Caco-2 (cell line): ENCODE measurements at regions not wholly inside any gene's neighbourhood (a gene's known extent, or its start where the extent isn't known, plus 50 kb on each side); places are given as distances from the start of the nearest gene placed in this dataset.

Experiments used
- BruUV-seq: library from RNA; stranded (reverse); fragments of 400-500 nt; replicated peaks from 2 replicates; lab custom pipeline; 2021; lab: Mats Ljungman, UMichigan
- CTCF ChIA-PET: fragments of 300-600 bp; sonication (Branson Sonifier 250); formaldehyde crosslinking; loops from one replicate; lab custom pipeline; 2022; ENCODE audit warnings: antibody characterized with exemption; lab: Charles Lee
- POLR2A ChIA-PET: fragments of 300-600 bp; sonication (Branson Sonifier 250); formaldehyde crosslinking; loops from one replicate; lab custom pipeline; 2022; ENCODE audit warnings: antibody characterized with exemption; lab: Charles Lee
- DNase-seq, 2 experiments: peaks; one replicate each; pipeline versions ENCODE4 v3.0.0 to v3.0.0-alpha.2; 2020 to 2022
- H3K27me3 ChIP-seq: replicated peaks from 2 replicates; pipeline ENCODE4 v1.6.0; 2011; ENCODE audit warnings: low read length; ENCODE audit not compliant: control insufficient read depth, insufficient read depth
- H3K36me3 ChIP-seq: 2 replicates; pipeline ENCODE4 v1.5.1; 2011; ENCODE audit warnings: low read length; ENCODE audit not compliant: control insufficient read depth, insufficient read depth
- H3K4me1 ChIP-seq: fragments of 250-450 bp; sonication (Bioruptor Pico); 2 replicates; pipeline ENCODE4 v1.5.1; 2020; ENCODE audit warnings: mild to moderate bottlenecking
- H3K4me3 ChIP-seq: 2 replicates; pipeline ENCODE4 v1.5.1; 2011; ENCODE audit warnings: low read depth, mild to moderate bottlenecking, control low read depth, low read length
- H3K9me3 ChIP-seq: fragments of 250-450 bp; sonication (Bioruptor Pico); 2 replicates; pipeline ENCODE4 v1.5.1; 2020; ENCODE audit warnings: mild to moderate bottlenecking, moderate library complexity
- H3K27ac Mint-ChIP-seq: one replicate; pipeline ENCODE4 v1.8.0; 2022; ENCODE audit warnings: mixed read lengths; ENCODE audit not compliant: unreplicated experiment
- H3K27me3 Mint-ChIP-seq: one replicate; pipeline ENCODE4 v1.8.0; 2022; ENCODE audit warnings: mixed read lengths; ENCODE audit not compliant: insufficient read depth, unreplicated experiment
- H3K36me3 Mint-ChIP-seq: one replicate; pipeline ENCODE4 v1.8.0; 2022; ENCODE audit warnings: mild to moderate bottlenecking, mixed read lengths; ENCODE audit not compliant: insufficient read depth, unreplicated experiment
- H3K4me1 Mint-ChIP-seq: one replicate; pipeline ENCODE4 v1.8.0; 2022; ENCODE audit warnings: low read depth, mixed read lengths; ENCODE audit not compliant: unreplicated experiment
- H3K4me3 Mint-ChIP-seq: one replicate; pipeline ENCODE4 v1.8.0; 2022; ENCODE audit warnings: mild to moderate bottlenecking, moderate library complexity, mixed read lengths; ENCODE audit not compliant: unreplicated experiment
- H3K9me3 Mint-ChIP-seq: one replicate; pipeline ENCODE4 v1.8.0; 2022; ENCODE audit warnings: mixed read lengths; ENCODE audit not compliant: unreplicated experiment
- CTCF ChIP-seq, 2 experiments: fragments of 200-600 bp in 1 of 2; IDR thresholded peaks; 1 replicate in 1 of 2; 2 replicates in 1 of 2; pipeline versions ENCODE4 v1.5.1 to v1.8.0; 2011 to 2022; ENCODE audit warnings: antibody characterized with exemption in 1 of 2, control low read depth in 1 of 2, inconsistent platforms in 1 of 2, low read depth in 1 of 2, low read length in 1 of 2, mild to moderate bottlenecking in 1 of 2, moderate library complexity in 1 of 2; ENCODE audit not compliant: insufficient read depth in 1 of 2, severe bottlenecking in 1 of 2, unreplicated experiment in 1 of 2
- intact Hi-C: fragments of 100-400 bp; cut with micrococcal nuclease; formaldehyde crosslinking; loops from one replicate; pipeline ENCODE4 v1.10.0; 2022; ENCODE audit not compliant: unreplicated experiment

- Mint-ChIP-seq H3K4me3 (no peak overlapping the region), H3K36me3 (no peaks in the 10 kb centered on the region), H3K9me3 (no peaks in the 10 kb centered on the region), H3K27ac (peak overlapping the region; percentile 17), H3K4me1 (peaks cover 32% of the 10 kb centered on the region), H3K27me3 (no peaks in the 10 kb centered on the region)
- Histone ChIP-seq H3K4me1 (peaks cover 40% of the 10 kb centered on the region), H3K9me3 (no peaks in the 10 kb centered on the region), H3K27me3 (no peaks in the 10 kb centered on the region), H3K36me3 (no peaks in the 10 kb centered on the region), H3K4me3 (no peak overlapping the region)
- POLR2A ChIA-PET = no interaction called here
- DNase-seq = no peak
- TF ChIP-seq CTCF (IDR thresholded peaks at IDR 0.05; ENCODE audit: insufficient read depth in 1 of 2, low read depth in 1 of 2, low read length in 1 of 2, severe bottlenecking in 1 of 2, unreplicated experiment in 1 of 2) = no peak
- CTCF ChIA-PET = interaction anchor here (0.8 kb wide), 1 partner anchor 54 kb away, joined by 3 read pairs; no protein-coding TSS in a partner anchor
- no TSS peak for BruUV-seq
- intact Hi-C loops = no loop called here
Observed at GRCh38 chr6:43989581-43990146, 137.6 kb downstream of the MRPL14 start.

GRCh38 chr6:43988801-43989200, 138.5 kb downstream of the MRPL14 start:
- Histone ChIP-seq H3K4me1 (peaks cover 38% of the 10 kb centered on the region), H3K4me3 (no peak overlapping the region), H3K9me3 (no peaks in the 10 kb centered on the region), H3K27me3 (no peaks in the 10 kb centered on the region), H3K36me3 (no peaks in the 10 kb centered on the region)
- Mint-ChIP-seq H3K27me3 (no peaks in the 10 kb centered on the region), H3K27ac (no peak overlapping the region), H3K4me3 (no peak overlapping the region), H3K4me1 (peaks cover 40% of the 10 kb centered on the region), H3K9me3 (no peaks in the 10 kb centered on the region), H3K36me3 (no peaks in the 10 kb centered on the region)
- POLR2A ChIA-PET = no interaction called here
- no peak for DNase-seq
- no TSS peak for BruUV-seq
- CTCF ChIA-PET = no interaction called here
- TF ChIP-seq CTCF (IDR thresholded peaks at IDR 0.05; ENCODE audit: insufficient read depth in 1 of 2, low read depth in 1 of 2, low read length in 1 of 2, severe bottlenecking in 1 of 2, unreplicated experiment in 1 of 2) = no peak
- intact Hi-C loops = no loop called here

- Histone ChIP-seq H3K27me3 (no peaks in the 10 kb centered on the region), H3K9me3 (no peaks in the 10 kb centered on the region), H3K4me1 (peaks cover 43% of the 10 kb centered on the region), H3K4me3 (no peak overlapping the region), H3K36me3 (no peaks in the 10 kb centered on the region)
- DNase-seq = no peak
- Mint-ChIP-seq H3K4me3 (no peak overlapping the region), H3K4me1 (peaks cover 46% of the 10 kb centered on the region), H3K36me3 (no peaks in the 10 kb centered on the region), H3K27ac (no peak overlapping the region), H3K27me3 (no peaks in the 10 kb centered on the region), H3K9me3 (no peaks in the 10 kb centered on the region)
- ChIA-PET CTCF (no interaction called here), POLR2A (no interaction called here)
- TF ChIP-seq CTCF (IDR thresholded peaks at IDR 0.05; ENCODE audit: insufficient read depth in 1 of 2, low read depth in 1 of 2, low read length in 1 of 2, severe bottlenecking in 1 of 2, unreplicated experiment in 1 of 2) = no peak
- no TSS peak for BruUV-seq
- intact Hi-C loops = no loop called here
Observed at GRCh38 chr6:43987838-43988439, 139.3 kb downstream of the MRPL14 start.
